Peyer's patch (tissue), 4 donors: ENCODE measurements at regions not wholly inside any gene's neighbourhood (a gene's known extent, or its start where the extent isn't known, plus 50 kb on each side); places are given as distances from the start of the nearest gene placed in this dataset.

Experiments used
- CTCF ChIP-seq, 6 experiments: fragments of 450-650 bp in 4 of 6; fragments of 200-600 bp in 2 of 6; sonication (generic) in 1 of 6; IDR thresholded peaks; one replicate each; pipeline ENCODE4 v1.5.1; 2017 to 2019; ENCODE audit warnings: antibody characterized with exemption in 6 of 6, mild to moderate bottlenecking in 3 of 6, moderate library complexity in 1 of 6
- POLR2A ChIP-seq, 2 donors: fragments of 450-650 bp; IDR thresholded peaks; one replicate each; pipeline ENCODE4 v1.5.1; 2017; ENCODE audit warnings: antibody characterized with exemption in 2 of 2, mild to moderate bottlenecking in 2 of 2, moderate library complexity in 2 of 2

- no peak for TF ChIP-seq CTCF (IDR thresholded peaks at IDR 0.05)
- no peak for TF ChIP-seq POLR2A (IDR thresholded peaks at IDR 0.05)
These were observed 352.6 kb downstream of the CGGBP1 start for GRCh38 chr3:87706176-87706575.
